Activated CD4-positive, alpha-beta T cell treated with anti-CD3 and anti-CD28 coated beads, Interleukin-2, amount 50 U/mL, for 1 hour (primary cell): ENCODE measurements at regions not wholly inside any gene's neighbourhood (a gene's known extent, or its start where the extent isn't known, plus 50 kb on each side); places are given as distances from the start of the nearest gene placed in this dataset.
"Not testable (repeated sequence)": the region's sequence is repeated elsewhere in the genome, so short reads cannot be mapped to it uniquely, and the experiment has no call there.

Experiments used
- DNase-seq: peaks from one replicate; pipeline ENCODE4 v3.0.0-alpha.2; 2020

DNA sequence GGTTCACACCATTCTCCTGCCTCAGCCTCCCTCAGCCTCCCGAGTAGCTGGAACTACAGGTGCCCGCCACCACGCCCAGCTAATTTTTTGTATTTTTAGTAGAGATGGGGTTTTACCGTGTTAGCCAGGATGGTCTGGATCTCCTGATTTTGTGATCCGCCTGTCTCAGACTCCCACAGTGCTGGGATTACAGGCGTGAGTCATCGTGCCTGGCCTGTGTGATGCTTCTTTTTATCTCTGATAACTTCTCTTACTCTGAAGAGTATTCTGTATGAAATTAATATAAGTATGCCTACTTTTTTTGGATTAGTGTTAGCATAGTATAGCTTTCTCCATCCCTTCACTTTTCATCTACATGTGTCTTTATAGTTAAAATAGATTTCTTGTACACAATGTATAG, 180.8 kb upstream of the GALNT15 start:
- not testable (repeated sequence) for DNase-seq

GRCh38 chr3:15996496-15996895, 178.0 kb upstream of the GALNT15 start:
- not testable (repeated sequence) for DNase-seq

- DNase-seq, result no peak
Observed at GRCh38 chr3:15997274-15997943, 177.1 kb upstream of the GALNT15 start.

DNA sequence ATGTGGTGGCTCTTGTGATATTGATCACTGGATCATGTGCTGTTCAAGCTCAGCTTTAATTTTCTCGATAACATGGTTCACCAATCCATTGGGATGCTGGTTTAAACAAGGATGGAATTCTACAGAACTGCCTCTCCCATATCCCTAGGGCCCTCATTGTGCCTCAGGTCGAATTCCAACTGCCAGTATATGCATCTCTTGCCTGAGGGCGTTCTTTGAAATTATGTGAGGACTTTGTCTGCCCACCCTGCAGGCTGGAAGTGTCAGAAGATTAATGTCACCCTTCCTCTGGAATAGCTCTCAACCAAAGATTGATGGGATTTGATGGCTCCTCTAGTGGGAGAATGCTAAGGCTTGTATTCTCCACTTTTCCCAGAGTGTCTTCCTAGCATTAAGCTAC, 175.6 kb upstream of the GALNT15 start:
- DNase-seq, result no peak

DNA sequence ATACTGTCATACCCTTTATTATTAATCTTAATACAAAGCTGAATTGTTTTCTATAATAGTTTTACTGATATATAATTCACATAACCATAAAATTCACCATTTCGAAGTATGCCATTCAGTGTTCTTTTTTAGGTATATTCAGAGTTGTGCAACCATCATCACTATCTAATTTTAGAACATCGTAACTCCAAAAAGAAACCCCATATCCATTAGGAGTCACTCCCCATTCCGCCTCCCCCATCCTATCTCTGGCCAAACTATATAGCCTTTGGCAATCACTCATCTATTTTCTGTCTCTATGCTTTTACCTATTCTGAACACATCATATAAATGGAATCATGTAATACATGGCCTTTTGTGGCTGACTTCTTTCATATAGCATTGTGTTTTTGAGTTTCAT, 169.7 kb upstream of the GALNT15 start:
- DNase-seq, result no peak

- DNase-seq, result no peak
Observed at GRCh38 chr3:16011376-16011775, 163.1 kb upstream of the GALNT15 start.

DNA sequence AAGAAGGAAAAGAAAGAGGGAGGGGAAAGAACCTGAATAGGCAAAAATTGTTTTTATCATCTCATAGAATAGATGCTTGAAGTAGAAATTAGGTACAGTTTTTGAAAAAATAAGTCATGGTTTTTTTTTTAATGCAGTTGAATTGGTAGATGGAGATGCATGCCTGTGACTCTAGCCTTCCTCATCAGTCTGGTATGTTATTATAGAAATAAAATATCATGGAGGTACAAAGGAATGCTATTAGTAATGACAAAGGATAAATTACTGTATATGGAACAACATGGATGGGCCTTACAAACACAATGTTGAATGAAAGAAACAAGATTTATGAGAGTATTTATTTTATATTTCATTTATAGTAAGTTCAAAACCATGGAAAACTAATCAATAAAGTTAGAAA, 162.4 kb upstream of the GALNT15 start:
- no peak for DNase-seq

- DNase-seq, result no peak
Observed at GRCh38 chr3:16013568-16013967, 160.9 kb upstream of the GALNT15 start.

- not testable (repeated sequence) for DNase-seq
Observed at GRCh38 chr3:16021801-16022200, 152.7 kb upstream of the GALNT15 start.

DNA sequence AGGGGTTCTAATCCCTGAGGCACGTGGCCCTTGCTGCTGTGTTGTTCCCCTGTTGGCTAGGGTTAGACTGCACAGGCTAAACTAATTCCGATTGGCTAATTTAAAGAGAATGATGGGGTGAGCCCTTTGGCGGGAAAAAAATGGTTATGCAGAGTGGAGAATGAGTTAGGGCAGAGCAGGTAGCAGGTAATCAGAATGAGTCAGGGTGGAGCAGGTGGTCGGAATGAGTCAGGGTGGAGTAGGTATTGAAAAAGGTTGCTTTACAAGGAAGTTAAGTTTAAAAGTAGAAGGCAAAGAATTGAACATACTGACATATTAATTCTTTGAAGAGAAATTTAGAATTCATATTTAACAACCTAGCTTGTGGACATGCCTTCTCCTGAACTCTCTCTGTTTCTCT, 150.6 kb upstream of the GALNT15 start:
- DNase-seq, result not testable (repeated sequence)

- DNase-seq, result no peak
Observed at GRCh38 chr3:16024548-16024947, 149.9 kb upstream of the GALNT15 start.

DNA sequence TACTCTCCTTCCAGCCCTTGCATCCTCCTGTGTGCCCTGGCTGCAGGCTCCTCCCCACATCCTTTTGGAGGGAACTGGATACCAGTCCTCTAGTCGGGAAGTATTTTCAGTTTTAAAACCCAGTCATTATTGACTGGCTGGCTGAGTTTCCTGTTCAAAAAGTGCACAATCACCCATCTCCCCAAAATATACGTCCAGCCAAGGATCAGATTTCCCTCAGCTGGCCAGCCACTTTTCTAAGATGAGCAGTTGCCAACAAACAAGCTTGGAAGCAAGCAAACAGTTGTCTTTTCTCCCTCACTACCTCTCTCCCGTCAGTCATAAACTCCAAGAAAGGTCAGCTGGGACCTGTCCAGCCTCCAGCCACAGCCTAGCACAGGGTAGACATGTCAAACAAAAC, 147.7 kb upstream of the GALNT15 start:
- DNase-seq, result no peak

GRCh38 chr3:16028604-16029003, 145.9 kb upstream of the GALNT15 start:
- no peak for DNase-seq

- DNase-seq, result no peak
Observed at GRCh38 chr3:16030342-16030741, 144.1 kb upstream of the GALNT15 start.

DNA sequence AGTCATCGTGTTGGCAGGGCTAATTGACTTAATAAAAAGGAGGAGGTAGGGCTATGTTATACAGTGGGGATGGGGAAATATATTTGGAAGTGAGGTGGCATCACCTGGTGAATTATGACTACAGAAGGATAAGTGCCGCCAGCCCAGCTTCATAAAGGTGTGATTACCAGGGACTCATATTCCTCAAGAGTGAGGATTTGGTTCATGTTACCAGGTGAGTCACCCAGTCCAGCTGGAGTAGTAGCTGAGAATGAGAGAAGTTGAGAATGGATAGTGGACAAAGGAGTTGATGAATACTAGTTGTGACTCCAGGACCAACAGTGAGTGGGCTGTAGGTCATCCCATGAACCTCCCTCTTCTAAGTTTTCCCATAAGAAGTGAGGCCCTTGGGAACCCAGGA, 143.0 kb upstream of the GALNT15 start:
- DNase-seq, result no peak

DNA sequence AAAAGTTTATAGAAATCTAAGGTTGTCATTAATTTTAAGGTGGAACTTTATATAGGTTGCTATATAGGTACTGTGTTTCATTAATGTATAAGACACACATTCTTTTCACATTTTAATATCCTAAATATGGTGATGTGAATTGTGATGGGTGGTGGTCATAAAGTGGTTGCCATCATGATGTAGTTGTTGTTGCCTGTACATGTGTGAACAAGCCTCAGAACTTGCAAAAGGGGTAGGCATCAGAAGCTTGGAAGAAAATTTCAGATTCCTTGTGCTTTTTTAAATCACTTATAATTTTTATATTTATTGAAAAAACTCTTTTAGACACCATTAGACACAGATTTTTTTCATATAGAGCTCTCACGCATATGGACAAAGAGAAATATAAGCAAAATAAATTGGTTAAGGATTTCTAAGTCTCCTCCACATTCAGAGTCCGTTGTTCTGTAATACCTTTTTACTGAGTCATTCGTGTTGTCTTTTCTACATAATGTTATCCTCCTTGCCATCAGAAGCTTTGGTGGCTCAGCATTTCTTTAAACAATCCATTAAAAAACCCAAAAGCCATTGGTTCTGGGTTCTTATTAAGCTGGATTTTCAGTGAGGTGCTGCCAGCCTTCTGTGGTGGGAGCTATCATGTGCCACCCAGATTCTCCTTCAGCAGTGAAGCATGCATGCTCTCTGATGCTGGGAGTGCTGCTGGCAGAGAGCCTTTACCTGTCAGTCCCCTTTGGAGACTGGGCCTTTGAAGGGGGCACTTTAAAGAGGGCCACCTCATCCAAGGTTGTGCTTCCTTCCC, 140.4 kb upstream of the GALNT15 start:
- DNase-seq, result no peak

- no peak for DNase-seq
Observed at GRCh38 chr3:16040991-16041390, 133.5 kb upstream of the GALNT15 start.

GRCh38 chr3:16048435-16049318, 125.8 kb upstream of the GALNT15 start:
- DNase-seq, result peak; percentile 13

DNA sequence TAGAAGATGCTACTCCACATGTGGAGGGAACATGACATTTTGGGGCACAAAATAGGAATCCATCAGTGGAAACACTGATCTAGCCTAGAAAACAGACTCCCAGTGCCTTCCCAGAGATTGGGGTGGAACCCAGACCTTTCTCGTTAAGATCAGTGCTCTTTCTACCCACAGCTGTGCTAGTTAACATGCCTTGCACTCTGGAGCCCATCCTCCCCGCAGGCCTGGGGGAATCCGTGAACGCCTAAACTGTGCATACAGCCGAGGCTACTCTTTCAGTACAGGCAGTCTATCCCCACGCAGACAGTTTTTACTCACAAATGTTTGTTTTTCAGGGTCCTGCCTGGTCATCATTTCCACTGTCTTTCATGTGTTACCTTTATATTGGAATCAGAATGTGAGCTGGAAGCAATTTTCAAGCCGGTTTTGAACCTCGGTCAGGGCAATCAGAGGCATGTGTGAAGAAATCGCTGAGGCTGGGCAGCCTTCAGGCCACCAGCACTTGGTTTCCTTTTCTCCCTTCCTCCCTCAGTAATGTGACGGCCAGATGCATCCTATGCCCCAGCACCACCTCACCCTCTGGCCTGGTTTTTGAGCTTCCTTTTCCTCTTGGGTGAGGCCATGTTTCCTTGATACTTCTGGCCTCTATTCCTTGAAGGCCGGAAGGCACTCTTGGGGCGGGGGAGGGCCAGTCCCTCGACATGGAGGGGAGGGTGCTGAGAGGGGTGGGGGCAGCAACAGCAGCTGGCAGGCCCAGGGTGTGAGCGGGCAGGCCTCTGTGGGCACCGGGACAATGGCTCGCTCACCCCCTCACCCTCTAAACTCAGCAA, 123.6 kb upstream of the GALNT15 start:
- DNase-seq, result no peak

GRCh38 chr3:16051691-16052090, 122.8 kb upstream of the GALNT15 start:
- DNase-seq, result no peak

DNA sequence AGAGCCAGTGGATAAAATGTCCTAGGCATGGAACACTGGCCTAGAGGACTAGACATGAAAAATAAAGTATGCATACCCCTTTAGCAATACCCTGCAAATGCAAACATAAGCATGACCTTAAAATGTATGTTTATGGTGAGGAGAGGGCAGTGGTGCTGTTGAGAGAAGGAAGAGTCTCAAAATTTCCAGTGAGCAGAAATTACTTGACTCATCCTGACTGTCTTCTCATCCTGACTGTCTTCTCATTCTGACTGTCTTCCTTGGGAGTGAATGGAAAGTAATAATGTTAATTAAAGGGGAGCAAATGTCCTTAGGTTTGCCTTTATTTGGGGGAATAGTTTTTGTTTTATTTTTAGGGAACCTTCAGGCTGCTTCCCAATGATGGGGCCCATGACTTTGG, 121.5 kb upstream of the GALNT15 start:
- no peak for DNase-seq

GRCh38 chr3:16053794-16054193, 120.7 kb upstream of the GALNT15 start:
- DNase-seq, result no peak
